GM21381 (cell line): ENCODE measurements at regions not wholly inside any gene's neighbourhood (a gene's known extent, or its start where the extent isn't known, plus 50 kb on each side); places are given as distances from the start of the nearest gene placed in this dataset.
"Not testable (repeated sequence)": the region's sequence is repeated elsewhere in the genome, so short reads cannot be mapped to it uniquely, and the experiment has no call there.

Experiments used
- ATAC-seq: cut with Tn5 transposase; IDR thresholded peaks from one replicate; pipeline ENCODE4 v1.9.1; 2021; ENCODE audit warnings: mild to moderate bottlenecking, moderate library complexity; ENCODE audit not compliant: unreplicated experiment

- ATAC-seq, result no peak
These were observed 2044.9 kb upstream of the CDH6 start for GRCh38 chr5:29148581-29148980.

- ATAC-seq, result no peak
These were observed 2045.4 kb upstream of the CDH6 start for GRCh38 chr5:29148073-29148472.

GRCh38 chr5:29143266-29143665 is 2050.2 kb upstream of the CDH6 start:
- no peak for ATAC-seq

GRCh38 chr5:29134418-29134817 is 2059.1 kb upstream of the CDH6 start:
- ATAC-seq, result no peak

- no peak for ATAC-seq
These were observed 2062.2 kb upstream of the CDH6 start for GRCh38 chr5:29131285-29131684.

- no peak for ATAC-seq
These were observed 2062.7 kb upstream of the CDH6 start for GRCh38 chr5:29130786-29131185.

GRCh38 chr5:29127524-29128156 is 2065.8 kb upstream of the CDH6 start:
- not testable (repeated sequence) for ATAC-seq

GRCh38 chr5:29126462-29126861 is 2067.0 kb upstream of the CDH6 start:
- not testable (repeated sequence) for ATAC-seq

GRCh38 chr5:29122306-29122705 is 2071.2 kb upstream of the CDH6 start:
- ATAC-seq, result no peak

- ATAC-seq, result no peak
These were observed 2076.0 kb upstream of the CDH9 start for GRCh38 chr5:29114331-29114768.

GRCh38 chr5:29113516-29113915 is 2075.1 kb upstream of the CDH9 start:
- ATAC-seq, result no peak

GRCh38 chr5:29099585-29099984 is 2061.2 kb upstream of the CDH9 start:
- no peak for ATAC-seq

GRCh38 chr5:29089591-29090130 is 2051.3 kb upstream of the CDH9 start:
- ATAC-seq, result no peak

GRCh38 chr5:29085142-29085541 is 2046.8 kb upstream of the CDH9 start:
- no peak for ATAC-seq

GRCh38 chr5:29079771-29080170 is 2041.4 kb upstream of the CDH9 start:
- ATAC-seq, result no peak

GRCh38 chr5:29077451-29077850 is 2039.1 kb upstream of the CDH9 start:
- no peak for ATAC-seq

- no peak for ATAC-seq
These were observed 2030.7 kb upstream of the CDH9 start for GRCh38 chr5:29069104-29069402.

GRCh38 chr5:29061381-29061780 is 2023.0 kb upstream of the CDH9 start:
- no peak for ATAC-seq

GRCh38 chr5:29054694-29055093 is 2016.3 kb upstream of the CDH9 start:
- no peak for ATAC-seq

- no peak for ATAC-seq
These were observed 2015.9 kb upstream of the CDH9 start for GRCh38 chr5:29054282-29054681.

GRCh38 chr5:29051509-29051908 is 2013.1 kb upstream of the CDH9 start:
- ATAC-seq, result no peak

GRCh38 chr5:29042152-29042551 is 2003.8 kb upstream of the CDH9 start:
- ATAC-seq, result no peak

GRCh38 chr5:29040404-29040803 is 2002.0 kb upstream of the CDH9 start:
- no peak for ATAC-seq
